IPS DF 4.7 (cell line): ENCODE measurements at regions not wholly inside any gene's neighbourhood (a gene's known extent, or its start where the extent isn't known, plus 50 kb on each side); places are given as distances from the start of the nearest gene placed in this dataset.

Experiments
- DNase-seq: peaks from one replicate; pipeline ENCODE4 v3.0.0-alpha.2; 2013; ENCODE audit warnings: low spot score; ENCODE audit errors: extremely low read depth

DNA sequence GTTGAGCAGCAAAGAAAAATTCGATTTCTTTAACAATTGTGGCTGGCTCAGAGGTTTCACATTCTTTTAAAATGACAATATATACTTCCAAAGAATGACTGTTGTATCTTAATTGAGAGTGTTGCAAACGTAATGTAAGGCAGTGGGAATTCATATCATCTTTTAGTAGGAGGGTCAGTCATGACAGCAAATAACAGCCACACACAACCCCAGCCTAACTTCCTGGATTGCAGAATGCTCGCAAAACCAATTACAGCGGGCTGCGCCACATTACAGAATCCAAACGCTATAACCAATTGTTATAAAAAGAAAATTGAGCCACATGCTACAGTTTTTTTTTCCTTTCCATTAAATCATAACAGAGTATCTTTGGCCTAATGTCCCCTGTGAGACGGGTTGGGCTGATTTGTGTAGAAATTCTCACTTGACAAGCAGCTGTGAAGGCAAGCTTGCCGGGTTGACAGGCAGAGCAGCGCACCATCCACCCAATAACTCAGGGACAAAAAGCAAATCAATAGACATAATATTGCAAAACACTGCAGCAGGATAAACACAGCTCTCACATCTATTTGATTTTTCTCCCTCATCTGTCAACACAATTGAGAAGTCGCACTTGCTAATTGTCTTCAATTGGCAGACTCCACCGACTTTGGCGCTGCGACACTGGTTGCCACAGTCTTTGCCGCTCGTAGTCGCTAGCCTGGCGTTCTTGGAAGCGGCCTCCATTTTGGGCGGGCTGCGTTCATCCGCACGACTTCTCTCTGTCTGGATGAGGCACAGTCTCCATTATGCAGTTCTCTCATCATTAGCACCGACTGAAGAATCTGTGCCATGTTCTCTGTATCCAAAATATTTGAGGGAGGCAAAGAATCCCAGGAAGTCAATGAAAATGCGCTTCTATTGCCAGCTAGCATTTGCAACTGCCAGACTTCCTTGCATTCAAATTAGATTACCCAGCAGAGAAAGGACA, 95.0 kb upstream of the CCDC68 start:
- DNase-seq: no peak

DNA sequence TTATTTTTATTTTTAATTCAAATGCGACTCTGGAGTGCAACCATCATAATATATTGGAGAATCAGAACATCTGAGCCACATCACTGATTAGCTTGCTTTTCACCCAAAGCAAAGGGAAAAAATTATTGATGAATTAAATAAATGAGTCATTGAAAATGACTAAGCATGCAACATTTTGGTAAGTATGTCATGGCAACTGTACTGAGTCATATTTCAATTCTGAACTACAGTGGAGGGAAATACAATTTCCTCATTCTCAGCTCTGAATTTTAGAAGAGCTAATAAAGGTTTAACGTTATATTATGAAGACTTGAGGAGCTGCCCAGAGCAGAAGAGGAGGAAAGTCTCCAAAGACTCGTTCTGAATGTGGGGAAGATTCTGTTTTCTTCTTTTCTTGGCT, 89.6 kb upstream of the CCDC68 start:
- DNase-seq: no peak

GRCh38 chr18:55047546-55047945, 88.3 kb upstream of the CCDC68 start:
- no peak for DNase-seq

DNA sequence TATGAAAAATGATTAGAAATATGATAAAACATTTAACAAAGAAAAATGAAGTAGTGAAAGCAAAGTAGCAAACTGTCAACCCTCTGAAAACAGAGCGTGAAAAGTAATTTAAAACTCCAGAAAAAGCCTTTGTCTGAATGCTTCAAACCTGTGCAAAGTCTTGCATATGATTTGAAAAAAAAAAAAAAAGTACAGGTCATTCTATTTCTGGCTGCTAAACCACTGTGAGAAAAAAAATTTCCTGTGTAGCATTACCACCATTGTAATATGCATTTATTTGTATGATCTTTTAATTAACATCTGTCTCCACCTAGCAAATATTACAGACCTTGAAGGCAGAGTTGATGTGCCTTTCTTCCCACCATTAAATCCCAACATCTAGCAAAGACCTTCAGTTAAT, 82.1 kb upstream of the CCDC68 start:
- no peak for DNase-seq

DNA sequence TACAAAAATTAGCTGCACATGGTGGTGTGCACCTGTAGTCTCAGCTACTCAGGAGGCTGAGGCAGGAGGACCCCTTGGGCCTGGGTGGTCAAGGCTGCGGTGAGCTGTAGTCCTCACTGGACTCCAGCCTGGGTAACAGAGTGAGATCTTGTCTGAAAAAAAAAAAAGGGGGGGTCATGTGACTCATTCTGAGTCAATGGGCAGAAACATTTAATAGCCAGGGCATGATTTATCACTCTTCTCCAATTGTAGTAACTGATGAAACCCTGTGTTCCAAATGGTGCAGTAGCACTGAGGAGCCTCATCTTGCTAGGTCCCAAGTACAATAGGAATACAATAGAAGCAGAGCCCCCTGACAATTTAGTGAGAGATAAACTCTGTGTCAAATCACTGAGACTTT, 78.9 kb upstream of the CCDC68 start:
- no peak for DNase-seq

DNA sequence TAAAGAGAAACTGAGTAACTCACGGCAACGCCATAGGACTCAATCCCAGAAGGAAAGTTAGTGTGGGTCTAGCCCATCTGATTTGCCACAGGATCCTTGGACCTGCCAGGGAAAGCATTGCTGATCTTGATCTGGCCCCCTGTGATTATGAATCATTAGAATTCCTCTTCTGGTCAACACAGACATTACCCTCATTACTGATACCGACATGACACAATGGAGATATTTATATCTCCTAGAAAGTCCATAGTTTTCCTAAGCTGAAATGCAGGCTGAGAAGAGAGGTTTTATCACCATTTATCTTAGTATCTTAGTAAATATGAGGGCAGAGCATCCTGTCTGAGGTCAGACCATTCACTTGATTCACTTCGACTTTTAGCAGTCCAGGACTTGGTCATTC, 75.5 kb upstream of the CCDC68 start:
- no peak for DNase-seq

DNA sequence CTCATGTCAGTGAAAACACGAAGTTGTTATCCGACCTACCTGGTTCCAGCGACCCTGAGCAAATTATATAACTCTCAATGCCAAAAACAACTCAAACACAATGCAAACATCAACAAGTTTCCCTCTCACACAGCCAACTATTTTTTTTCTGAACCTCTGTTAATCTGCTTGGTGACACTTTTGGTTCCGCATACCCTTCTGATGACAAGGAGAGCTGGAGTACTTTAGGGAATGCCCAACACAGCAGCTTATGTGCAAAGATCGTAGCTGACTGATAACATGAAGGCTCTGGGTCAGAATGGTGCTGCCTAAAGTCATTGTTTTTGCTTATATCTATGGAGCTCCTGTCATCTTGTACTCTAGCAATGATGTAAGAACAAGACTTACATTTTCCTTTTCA, 72.7 kb upstream of the CCDC68 start:
- no peak for DNase-seq

DNA sequence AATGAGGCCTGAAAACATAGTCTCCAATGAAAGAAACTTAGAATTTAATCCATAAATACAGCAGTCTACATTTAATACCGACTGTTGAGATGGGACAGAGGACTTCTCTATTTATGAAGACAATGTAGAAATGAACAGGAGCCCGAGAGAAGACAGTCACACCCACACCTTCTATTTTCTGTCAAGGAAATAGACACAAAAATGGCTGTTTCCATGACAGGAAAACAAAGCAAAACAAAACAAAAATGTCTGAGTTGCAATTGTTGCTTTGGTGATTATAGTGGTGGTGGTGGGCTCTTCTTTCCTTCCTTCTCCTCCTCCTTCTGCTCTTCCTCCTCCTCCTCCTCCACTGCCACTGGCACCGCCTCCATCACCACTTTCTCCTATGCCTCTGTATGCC, 72.3 kb upstream of the CCDC68 start:
- no peak for DNase-seq

DNA sequence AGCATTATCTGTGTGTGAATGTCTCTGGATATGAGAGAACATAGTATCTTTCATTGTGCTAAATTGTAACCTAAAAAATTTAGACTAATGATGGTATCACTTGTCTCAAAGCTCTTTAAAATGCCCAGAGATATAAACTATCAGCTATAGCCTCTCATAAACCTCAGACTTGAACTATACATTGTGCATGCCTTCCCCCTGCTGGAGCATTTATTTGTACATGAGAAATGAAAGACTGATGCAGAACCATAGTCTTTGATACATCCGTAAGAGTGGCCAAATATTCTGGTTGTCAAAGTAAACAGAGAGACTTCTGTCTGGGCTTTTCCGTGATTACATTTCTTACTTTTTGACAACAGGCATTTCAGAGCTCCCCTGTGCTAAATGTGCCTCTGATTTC, 71.9 kb upstream of the CCDC68 start:
- no peak for DNase-seq

GRCh38 chr18:55024564-55024963, 65.3 kb upstream of the CCDC68 start:
- no peak for DNase-seq

DNA sequence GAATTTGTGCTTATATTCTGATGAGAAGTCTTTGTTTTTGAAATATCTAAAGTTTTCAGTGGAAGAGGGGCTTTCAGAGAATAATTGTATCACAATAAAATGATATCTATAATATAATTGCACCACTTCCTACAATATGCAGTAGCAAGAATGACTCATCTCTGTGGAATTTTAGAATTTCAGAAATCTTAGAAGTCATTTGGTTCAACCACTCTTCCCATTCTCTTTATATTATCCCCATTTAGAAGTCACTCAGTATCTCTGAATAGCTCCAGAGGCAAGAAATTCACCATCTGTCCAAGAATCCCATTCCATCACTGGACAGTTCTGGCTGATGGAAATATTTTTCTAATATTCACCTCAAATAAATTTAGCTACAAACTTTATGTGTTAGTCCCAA, 59.3 kb upstream of the CCDC68 start:
- DNase-seq: no peak

- no peak for DNase-seq
Observed at GRCh38 chr18:55014095-55014494, 54.8 kb upstream of the CCDC68 start.

GRCh38 chr18:55013685-55014084, 54.4 kb upstream of the CCDC68 start:
- no peak for DNase-seq

DNA sequence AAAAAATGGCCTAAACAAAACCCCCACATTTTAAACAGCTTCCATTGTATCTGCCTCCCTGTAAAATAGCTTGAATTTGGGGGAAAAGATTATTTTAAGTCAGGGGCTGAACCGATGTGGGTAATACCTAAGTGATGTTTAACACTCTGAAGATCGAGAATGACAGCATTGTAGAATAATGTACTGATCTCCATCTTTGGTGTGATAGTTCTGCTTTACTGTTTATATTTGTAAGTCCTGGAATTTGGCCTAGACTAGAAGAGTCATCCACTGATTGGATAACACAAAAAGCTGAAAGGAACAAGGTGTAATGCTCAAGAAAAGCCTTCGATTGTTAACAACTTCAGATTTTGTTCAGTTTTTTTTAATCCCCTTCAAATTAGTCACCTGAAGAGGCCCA, 53.8 kb upstream of the CCDC68 start:
- DNase-seq: no peak

DNA sequence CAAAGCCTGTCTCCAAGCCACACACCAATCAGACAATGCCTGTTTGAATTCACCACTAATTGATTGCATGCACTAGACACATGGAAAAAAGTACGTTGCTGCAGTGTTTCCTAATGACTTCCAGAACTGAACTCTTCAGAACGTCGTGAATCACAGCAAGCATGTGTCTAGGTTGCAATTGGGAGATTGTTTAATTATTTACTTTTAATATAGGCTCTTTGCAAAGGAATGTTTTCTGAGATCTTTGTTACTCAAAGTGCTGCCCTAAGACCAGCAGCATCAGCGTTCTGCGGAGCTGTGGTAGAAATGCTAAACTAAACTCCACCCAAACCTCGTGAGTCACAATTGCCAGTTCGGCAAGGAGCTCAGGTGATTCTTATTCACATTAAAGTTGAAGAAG, 52.7 kb upstream of the CCDC68 start:
- DNase-seq: no peak
